Pons (tissue), 1 donor: ENCODE measurements at regions not wholly inside any gene's neighbourhood (a gene's known extent, or its start where the extent isn't known, plus 50 kb on each side); places are given as distances from the start of the nearest gene placed in this dataset.

ENCODE experiments used
- DNase-seq: peaks from one replicate; pipeline ENCODE4 v3.0.0-alpha.2; 2016; ENCODE audit warnings: low spot score

DNA sequence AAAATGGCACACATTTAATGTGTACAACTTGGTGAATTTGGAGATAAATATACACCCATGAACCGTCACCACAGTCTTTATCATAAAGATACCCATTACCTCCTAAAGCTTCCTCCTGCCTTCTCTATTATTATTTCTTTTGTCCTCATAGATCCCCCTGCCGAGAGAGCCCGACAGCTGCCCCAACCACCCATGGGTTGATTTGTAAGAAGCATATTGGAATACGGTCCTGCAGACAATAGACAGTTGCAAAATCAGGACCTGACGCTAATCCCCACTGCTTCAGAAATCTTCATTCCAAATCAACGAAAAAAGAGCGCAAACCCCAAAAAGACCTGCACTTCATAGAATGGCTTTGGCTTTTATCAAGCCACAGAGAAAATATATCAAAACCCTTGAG lies 697.5 kb downstream of the SEMA5A start:
- DNase-seq, result no peak

DNA sequence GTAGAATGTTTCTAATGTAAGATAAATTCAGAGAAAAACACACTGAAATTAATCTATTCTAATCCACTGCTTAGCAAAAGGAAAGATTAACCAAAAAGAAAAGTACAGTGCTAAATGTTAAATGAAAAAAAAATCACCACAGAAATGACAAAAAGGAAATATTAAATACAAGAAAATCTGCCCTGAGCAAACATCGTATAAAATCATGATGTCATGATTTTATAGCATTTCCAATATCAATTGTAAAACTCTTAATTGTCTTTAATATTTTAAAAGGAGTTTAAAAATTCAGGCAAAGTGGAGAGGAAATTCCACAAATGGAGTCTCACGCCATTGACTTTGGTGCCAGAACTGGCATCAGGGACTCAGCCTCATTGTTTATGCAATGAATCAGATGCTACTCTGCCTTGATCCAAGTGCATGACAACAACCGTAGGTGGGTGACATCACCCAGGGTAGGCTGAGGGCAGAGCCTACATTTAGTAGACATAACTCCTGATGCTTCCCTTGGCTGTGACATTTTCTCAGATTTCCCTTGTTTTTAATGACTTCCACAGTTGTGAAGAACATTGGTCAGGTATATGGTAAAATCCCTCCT lies 696.8 kb downstream of the SEMA5A start:
- no peak for DNase-seq

DNA sequence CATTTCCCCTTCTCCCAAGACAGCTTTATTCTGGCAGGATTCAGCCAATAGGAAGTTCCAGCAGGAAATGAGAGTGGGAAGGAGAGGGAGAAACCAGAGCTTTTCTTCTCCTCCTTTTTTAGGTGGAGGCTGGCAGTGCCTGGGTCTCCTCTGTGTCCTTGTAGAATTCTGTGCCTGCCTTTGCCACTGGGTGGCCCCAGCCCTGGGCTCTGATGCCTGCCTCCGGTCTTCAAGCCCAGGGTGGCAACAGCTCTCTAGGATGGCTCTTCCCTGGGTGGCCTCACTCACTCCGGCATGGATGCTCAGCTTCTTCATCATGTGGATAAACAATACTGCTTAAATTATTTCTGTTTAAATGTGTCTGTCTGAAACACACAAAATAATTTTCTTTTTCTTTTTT lies 694.8 kb downstream of the SEMA5A start:
- no peak for DNase-seq

DNA sequence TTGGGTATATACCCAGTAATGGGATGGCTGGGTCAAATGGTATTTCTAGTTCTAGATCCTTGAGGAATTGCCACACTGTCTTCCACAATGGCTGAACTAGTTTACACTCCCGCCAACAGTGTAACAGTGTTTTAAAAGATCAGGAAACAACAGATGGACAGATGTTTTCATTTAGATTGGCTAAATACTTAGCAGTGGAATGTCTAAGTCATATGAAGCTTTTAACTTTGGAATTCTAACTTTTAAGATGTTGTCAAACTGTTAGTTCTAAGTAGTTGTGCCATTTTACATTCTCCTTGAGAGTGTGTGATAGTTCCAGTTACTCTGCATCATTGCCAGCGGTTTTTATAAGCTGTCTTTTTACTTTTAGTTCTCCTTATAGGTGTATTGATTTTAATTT lies 688.8 kb downstream of the SEMA5A start:
- no peak for DNase-seq

DNA sequence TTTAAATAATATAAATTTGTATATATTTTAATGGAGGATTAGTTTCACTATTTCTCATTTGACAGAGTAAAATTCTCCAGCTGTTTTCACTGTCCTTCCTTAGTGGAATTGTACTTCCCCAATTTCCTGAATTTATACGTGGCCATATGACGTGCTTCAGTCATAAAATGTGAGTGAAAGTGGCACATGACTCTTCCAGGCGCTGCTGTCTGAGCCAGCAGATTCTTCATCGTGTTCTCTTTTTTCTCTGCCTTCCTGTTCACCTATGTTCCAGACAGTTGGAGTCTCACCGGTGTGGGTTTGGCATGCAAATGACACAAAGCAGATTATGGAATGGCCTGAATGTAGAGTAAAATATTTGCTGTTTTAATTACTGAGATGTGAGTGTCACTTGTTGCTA lies 684.1 kb downstream of the SEMA5A start:
- DNase-seq, result no peak

DNA sequence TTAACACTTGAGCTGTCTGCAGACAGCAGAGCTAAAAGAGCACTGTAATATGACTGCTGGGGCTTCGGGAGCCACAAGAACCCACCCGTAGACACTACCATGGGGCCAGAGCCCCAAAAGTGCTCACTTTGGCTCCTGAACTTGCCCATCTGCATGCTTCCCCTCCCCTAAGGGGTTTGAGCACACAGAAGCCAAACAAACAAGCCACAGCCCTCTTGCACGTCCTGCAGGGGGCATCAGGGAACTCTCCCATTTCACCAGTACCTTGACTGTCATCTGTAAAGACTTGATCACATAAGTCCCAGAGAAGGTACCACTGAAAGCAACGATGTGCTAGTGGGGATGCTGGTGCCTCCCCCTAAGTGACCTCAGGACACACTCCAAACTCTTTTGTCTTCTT lies 681.8 kb downstream of the SEMA5A start:
- no peak for DNase-seq

DNA sequence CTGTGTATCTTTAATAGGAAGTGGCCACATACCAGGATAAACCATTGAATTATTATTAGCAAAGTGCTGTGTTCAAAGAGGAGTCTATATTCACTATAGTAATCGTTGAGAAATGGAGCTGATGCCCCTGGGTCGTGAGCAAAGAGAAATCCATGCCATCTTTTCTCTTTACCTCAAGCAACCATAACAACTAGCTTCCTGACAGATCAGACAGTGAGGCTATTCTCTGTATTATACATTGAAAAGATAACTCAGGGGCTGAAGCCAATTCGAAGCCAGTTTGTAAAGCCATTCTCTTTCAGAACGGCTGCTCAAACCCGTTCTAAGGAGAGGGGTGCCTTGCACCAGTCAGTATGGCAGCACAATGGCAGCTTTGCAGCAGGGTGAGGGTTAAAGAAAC lies 680.6 kb downstream of the SEMA5A start:
- DNase-seq, result peak; percentile 18

DNA sequence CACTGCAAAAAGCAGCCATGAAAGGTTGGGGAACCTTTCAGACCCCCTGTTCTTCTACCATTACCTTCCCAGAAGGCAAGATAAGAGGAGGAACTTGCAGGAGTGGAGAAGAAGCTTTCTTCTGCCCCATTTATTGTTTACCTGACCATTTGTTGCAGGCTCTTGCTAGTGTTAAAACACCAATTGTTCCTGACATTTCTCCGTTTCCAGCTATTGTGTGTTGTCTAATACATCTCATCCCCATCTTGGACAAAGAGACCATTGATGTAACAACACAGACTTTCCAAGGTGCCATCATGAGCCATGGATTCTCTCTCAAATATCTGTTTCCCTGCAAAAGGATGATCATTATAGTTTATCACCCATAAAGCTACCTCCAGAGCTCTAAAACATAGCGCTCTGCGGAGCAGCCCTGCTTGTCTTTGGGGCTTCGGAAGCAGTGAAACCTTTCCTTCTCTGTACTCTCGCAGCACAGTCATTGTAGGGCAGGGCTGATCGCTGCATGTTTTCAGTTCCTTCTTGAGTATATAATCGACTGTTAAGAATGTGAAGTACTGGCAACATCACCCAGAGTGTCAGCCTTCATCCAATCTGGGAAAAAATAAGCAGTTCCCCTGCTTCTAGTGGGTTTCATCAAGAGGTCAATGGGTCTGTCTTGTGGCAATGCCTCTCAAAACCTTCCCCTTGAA lies 680.0 kb downstream of the SEMA5A start:
- peak; percentile 80 for DNase-seq

DNA sequence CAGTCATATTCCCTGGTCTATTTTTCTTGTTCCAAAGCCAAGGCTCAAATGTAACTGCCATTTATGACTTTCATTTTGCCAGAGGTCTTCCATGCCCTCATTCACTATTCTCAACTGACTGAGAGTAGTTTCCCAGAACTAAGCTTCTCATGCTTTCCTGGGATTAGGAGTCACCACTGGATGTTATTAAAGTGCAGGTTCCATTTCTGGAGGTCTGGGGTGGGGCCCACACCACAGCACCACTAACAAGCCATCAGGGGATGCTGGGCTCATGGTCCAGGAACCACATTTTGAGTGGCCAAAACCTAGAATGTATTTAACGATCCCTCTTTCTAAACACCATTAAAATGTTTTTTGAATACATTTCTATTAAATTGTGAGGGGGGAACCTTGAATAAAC lies 677.6 kb downstream of the SEMA5A start:
- DNase-seq, result no peak

DNA sequence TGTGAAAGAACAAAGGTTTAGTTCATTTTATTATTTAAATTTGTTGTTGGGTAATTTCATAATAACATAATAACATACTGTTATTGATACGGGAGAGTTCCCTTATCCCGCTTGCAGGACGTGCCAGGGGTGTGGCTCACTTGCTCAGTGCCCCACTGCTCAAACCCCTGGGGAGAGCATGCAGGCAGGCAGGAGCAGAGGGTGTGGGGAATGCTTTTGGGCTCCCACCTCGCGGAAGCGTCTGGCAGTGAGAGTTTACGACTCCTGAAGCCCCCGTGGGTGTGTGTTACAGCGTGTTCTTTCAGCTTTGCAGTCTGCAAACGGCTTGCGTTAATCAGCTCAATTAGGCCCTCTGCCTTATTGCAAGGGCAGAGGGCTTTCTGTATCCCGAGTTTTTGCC lies 675.9 kb downstream of the SEMA5A start:
- no peak for DNase-seq

DNA sequence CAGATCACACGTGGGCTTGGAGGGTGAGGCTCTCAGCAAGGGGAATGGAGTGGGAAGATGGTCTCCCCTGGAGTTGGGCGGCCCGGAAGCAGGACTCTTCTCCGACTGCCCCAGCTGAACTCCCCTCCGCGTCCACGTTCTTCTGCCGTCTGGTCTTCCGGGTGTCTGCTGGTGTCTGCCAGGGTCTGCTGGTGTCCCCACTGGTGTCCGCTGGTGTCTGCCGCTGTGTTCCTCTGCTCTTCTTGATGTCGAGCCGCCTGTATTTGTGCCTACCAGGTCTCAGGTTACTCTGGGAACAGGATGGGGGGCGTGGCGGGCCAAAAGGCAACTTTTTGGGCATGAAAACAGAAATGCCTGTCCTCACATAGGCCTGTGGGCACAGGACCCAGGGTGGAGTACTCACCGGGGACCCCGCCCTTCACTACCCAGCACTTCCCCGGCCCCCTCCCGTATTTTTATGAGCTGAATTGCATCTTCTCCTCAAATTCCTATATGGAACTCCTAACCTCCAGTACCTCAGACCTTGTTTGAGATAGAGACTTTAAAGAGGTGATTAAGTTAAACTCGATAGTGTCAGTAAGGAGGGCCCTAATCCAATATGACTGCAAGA lies 675.4 kb downstream of the SEMA5A start:
- DNase-seq, result no peak

DNA sequence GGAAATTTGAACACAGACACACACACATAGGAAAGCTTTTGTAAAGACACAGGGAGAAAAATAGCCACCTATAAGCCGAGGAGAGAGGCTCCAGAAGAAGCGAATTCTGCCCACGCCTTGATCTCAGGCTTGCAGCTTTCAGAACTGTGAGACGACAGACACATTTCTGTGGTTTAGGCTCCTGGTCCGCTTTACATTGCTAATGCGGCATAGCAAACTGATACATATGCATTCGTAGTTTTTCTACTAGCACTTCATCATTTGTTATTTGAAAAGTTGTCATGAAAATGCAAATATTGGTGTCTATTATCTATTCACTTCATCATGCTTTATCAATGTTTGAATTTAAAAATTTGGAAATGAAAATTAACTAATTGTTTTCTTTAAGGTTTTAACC lies 674.9 kb downstream of the SEMA5A start:
- DNase-seq, result no peak

DNA sequence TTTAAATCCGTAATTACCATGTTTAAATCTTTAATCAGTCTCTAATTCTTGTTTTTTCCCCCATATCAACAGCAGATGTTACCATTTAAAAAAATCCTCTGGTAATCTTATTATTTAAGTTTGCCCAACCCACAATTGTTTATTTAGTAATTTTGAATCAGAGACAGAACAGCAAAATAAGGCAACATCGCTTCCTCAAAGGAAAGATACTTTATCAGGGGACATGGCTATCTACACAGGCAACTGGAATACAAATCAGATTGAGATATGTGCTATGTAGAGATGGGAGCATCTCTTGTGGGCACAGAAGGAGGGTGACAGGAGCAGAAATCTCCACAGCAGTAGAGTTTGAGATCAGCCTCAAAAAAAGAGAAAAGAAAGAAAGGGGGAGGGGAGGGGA lies 674.4 kb downstream of the SEMA5A start:
- DNase-seq, result no peak

DNA sequence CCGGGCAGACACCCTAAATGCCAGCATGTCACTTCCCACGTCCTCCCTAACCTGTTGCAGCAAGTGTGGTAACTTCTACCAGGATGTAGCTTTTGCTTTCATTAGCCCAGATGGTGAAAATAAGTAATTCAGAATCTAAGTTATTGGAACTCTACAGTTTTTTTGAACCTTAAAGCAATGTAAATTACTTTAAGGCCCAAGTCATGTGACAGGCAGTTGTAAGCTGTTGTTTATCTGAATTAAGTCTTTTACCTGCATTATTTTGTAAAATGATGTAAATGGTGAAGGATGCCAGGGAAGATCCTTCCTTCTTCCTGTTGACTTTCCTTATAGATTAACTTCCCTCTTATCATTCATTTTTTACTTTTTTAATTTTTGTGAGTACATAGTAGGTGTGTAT lies 670.2 kb downstream of the SEMA5A start:
- no peak for DNase-seq

DNA sequence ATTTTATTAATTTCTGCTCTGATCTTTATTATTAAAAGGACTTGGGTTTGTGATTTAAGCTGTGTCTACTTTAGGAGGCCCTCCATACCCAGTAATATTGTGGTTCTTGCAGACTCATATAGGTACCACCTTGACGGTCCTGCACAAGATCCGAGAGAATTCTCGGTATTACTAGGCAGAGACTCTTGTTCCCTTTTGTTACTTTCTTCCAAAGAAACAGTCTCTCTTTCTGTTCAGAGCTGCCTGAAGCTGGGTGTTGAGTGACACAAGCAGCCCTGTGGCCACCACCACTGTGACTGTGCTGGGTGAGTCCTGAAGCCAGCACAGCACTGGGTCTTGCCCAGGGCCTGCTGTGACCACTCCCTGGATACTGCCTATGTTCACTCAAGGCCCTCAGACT lies 666.6 kb downstream of the SEMA5A start:
- DNase-seq, result no peak

DNA sequence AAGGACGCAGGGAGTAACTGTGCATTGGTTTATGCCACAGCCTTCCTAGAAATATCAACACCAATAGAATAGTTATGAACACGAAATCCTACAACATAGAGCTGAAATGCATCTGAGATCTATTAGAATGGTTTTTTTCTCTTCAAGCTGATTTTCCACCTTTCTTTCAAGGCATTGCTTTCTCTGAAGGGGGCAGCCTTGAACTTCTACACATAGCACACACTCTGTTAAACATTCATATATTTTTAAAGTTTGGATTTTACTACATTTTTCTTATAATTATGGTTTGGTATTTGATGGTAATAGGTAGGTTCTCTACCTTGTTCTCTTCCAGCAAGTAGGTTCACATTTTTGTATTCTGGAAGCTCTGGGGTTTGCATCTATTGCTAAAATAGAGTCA lies 661.8 kb downstream of the SEMA5A start:
- DNase-seq, result no peak

DNA sequence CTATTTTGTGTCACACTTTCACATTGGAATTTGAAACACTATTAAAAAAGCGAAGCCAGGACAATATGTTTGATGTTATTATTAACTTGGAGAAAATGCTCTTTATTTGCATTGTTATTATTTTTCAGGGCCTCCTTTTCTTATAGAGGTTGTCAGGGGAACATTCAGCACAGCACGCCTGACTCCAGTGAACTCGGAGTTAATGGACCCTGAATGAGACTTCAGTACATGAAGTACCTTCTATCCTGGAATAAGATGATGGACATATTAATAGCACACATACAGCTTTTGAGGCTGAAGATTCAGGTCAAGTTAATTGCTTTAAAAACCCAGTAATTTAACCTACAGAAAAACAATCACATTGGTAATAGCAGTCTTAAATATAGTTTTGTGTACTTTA lies 652.9 kb downstream of the SEMA5A start:
- no peak for DNase-seq

DNA sequence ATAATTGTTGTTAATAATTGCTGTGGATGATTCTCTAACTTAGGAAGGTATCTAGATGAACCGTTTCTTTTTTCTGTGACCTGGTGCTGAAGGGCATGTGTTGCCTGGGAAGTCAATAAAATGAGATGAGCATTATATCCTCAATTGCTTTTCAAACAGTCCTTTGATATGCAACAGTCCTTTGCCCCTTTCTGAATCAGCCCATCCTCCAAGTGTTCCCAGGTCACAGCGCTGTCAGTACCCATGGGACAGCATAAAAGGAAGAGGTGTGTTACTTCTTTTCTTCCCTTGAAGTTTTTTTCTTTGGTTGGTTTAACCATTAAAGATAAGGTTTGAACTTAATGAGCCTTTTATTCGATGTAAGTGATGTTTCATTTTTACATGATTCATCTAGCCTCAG lies 651.8 kb downstream of the SEMA5A start:
- DNase-seq, result no peak

DNA sequence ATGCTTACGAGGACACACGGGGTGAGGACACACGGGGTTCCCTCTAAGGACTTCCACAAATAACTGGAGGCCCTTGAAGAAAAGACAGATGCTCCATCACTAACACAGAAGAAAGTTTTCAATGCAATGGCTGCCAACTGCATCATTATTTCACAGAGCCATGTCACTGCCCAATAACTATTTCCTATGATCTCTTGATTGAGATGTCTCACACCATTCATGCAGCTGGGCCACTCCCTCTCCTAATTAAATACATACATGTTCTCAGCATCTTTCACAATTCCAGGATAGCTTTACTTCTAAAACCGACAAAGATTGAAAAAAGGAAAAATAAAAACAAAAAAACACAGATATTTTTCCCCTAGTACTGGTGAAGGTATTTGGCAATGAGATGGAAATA lies 650.8 kb downstream of the SEMA5A start:
- DNase-seq, result no peak

DNA sequence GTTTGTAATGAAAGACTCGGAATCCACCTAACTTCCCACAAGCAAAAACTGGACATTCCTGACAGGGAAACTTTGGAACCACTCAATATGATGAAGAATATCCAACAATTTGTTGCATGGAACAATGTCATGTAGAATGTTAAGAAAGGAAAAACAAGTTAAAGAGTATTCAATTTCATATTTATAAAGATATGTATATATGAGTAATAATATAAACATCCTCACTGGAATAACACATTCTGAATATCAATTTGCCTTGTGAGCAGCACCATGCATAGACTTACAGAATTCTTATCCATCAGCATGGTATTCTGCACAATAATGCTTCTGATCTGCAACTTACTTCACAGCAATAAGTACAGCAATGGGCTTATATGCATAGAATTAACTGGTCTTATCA lies 650.3 kb downstream of the SEMA5A start:
- DNase-seq, result no peak

DNA sequence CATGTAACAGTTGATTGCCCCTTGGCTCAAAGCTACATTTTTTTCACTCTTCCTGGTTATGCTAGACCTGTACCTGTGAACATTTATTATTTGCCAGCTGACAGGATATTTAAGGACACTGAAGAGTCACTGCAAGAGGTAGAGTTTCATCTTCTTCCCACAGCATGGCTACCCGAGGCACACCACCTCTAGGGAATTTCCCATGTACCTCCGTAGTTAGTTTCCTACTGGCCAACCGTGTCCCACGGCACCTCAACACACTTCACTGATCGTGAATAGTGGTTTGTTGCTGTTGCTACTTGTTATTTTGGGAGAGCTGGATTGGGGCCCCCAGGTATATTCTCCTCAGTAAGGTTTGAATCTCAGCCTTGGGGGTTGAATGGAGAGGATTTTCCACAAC lies 648.6 kb downstream of the SEMA5A start:
- no peak for DNase-seq

DNA sequence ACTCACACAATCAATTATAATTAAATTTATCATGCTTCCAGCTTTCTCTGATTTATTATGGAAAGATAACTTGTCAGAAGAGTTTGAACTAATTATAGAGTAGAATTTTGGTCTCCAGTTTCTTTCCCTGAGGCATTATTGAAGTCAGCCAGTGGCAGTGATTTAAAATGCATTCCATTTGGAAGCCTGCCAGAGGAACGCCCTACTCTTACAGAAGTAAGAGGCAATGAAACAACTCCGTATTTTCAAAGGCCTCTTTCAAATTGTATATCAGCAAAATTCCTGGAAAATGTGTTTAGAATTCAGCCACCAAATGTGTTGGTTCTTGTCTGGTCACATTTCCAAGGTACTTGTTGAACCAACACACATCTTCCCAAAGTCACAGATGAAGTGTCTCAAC lies 640.9 kb downstream of the SEMA5A start:
- no peak for DNase-seq

DNA sequence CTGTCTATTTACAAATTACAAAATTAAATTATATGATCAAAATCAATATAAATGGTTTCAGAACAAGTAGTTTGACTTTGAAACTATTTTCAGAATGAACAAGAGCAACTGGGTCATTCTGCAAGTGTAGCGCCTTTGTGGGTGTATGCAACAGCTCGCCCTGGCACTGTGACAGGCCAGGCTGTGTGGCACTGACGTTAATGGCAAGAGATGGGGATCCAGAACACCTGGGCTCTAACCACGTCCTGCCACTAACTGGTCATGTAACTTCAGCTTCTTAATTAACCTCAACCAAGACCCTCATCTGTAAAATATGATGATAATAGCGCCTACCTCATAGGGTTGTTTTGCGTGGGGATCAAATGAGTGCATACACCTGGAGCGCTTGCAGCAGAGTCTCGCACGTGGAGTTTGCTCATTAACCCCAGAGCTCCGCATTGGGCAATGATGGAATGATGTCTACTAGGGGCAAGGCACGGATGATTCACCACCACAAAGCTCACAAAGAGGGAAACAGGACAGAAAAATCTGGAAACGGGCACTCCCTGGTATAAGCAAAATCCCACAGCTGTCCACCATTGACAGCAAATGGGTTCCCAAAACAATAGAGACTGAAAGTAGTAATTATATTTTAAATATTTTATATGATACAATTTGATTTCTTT lies 639.4 kb downstream of the SEMA5A start:
- no peak for DNase-seq
